PC-9 (cell line): ENCODE measurements at regions not wholly inside any gene's neighbourhood (a gene's known extent, or its start where the extent isn't known, plus 50 kb on each side); places are given as distances from the start of the nearest gene placed in this dataset.

Experiments
- EZH2 ChIP-seq: fragments of 200-600 bp; sonication (generic); IDR thresholded peaks from 2 replicates; pipeline ENCODE4 v1.8.0; 2017; ENCODE audit warnings: antibody characterized with exemption, low read depth
- TF ChIP-seq, protein P1 (sequence below): fragments of 200-600 bp; sonication (generic); conservative IDR thresholded peaks from 2 replicates; pipeline ENCODE4 v1.6.1; 2017; ENCODE audit warnings: mixed run types, antibody characterized with exemption, mild to moderate bottlenecking, moderate library complexity

DNA sequence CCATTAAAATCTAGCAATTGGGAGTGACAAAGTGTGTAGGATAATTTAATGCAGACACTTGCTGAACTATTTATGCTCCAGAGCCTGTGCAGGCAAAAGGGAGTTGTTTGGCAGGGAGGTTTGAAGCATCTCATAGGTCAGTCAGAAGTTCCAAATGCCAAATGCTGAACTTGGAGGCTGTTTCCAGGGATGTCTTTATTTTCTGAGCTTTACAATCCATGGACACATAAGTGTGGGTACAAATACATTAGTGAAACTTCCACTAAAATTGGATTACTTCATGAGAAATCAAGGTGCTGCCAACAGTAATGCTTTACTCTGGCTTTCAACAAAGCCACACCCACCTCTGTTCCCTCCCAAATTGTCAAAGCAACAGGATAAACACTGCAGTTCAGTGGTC lies 422.1 kb upstream of the SETBP1 start:
- TF ChIP-seq, protein P1, sequence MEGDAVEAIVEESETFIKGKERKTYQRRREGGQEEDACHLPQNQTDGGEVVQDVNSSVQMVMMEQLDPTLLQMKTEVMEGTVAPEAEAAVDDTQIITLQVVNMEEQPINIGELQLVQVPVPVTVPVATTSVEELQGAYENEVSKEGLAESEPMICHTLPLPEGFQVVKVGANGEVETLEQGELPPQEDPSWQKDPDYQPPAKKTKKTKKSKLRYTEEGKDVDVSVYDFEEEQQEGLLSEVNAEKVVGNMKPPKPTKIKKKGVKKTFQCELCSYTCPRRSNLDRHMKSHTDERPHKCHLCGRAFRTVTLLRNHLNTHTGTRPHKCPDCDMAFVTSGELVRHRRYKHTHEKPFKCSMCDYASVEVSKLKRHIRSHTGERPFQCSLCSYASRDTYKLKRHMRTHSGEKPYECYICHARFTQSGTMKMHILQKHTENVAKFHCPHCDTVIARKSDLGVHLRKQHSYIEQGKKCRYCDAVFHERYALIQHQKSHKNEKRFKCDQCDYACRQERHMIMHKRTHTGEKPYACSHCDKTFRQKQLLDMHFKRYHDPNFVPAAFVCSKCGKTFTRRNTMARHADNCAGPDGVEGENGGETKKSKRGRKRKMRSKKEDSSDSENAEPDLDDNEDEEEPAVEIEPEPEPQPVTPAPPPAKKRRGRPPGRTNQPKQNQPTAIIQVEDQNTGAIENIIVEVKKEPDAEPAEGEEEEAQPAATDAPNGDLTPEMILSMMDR, result no peak
- no peak for TF ChIP-seq EZH2
